HL-60 (cell line): ENCODE measurements at regions not wholly inside any gene's neighbourhood (a gene's known extent, or its start where the extent isn't known, plus 50 kb on each side); places are given as distances from the start of the nearest gene placed in this dataset.

Experiments
- DNase-seq, 2 experiments: peaks; one replicate each; pipeline ENCODE4 v3.0.0-alpha.2; 2010 to 2020; ENCODE audit warnings: low read depth in 1 of 2, low spot score in 1 of 2
- H3K27ac ChIP-seq: fragments of 250-450 bp; sonication (Bioruptor Pico); replicated peaks from 2 replicates; pipeline ENCODE4 v1.5.1; 2020; ENCODE audit warnings: mild to moderate bottlenecking, moderate library complexity
- H3K27me3 ChIP-seq: fragments of 250-450 bp; sonication (Bioruptor Pico); 2 replicates; pipeline ENCODE4 v1.5.1; 2021; ENCODE audit warnings: mild to moderate bottlenecking, moderate library complexity; ENCODE audit not compliant: insufficient read depth, poor library complexity, severe bottlenecking
- H3K4me3 ChIP-seq: replicated peaks from 2 replicates; pipeline ENCODE4 v1.5.1; 2011; ENCODE audit warnings: mild to moderate bottlenecking, control low read depth, low read length; ENCODE audit not compliant: insufficient read depth
- GABPA ChIP-seq: IDR thresholded peaks from 2 replicates; pipeline ENCODE4 v1.6.1; 2012; ENCODE audit warnings: low read depth
- POLR2AphosphoS5 ChIP-seq: IDR thresholded peaks from 2 replicates; pipeline ENCODE4 v1.6.1; 2012; ENCODE audit warnings: low read depth
- SPI1 ChIP-seq: IDR thresholded peaks from 2 replicates; pipeline ENCODE4 v1.6.1; 2012; ENCODE audit warnings: low read depth, mild to moderate bottlenecking, borderline replicate concordance
- TF ChIP-seq, protein P1 (sequence below): IDR thresholded peaks from one replicate; pipeline ENCODE4 v1.5.1; 2011; ENCODE audit warnings: low read length, control low read depth, inconsistent platforms; ENCODE audit not compliant: insufficient read depth
- TF ChIP-seq, protein P2 (sequence below): IDR thresholded peaks from 2 replicates; pipeline ENCODE4 v1.6.1; 2012; ENCODE audit warnings: low read depth; ENCODE audit not compliant: insufficient replicate concordance

GRCh38 chr3:178459038-178459410, 77.2 kb upstream of the KCNMB2 start:
- H3K4me3 ChIP-seq = no peak overlapping the region
- DNase-seq = no peak
- no peak overlapping the region for H3K27ac ChIP-seq
- no peaks in the 10 kb centered on the region for H3K27me3 ChIP-seq
- TF ChIP-seq GABPA (no peak), POLR2AphosphoS5 (no peak), SPI1 (no peak)
- TF ChIP-seq, protein P1, sequence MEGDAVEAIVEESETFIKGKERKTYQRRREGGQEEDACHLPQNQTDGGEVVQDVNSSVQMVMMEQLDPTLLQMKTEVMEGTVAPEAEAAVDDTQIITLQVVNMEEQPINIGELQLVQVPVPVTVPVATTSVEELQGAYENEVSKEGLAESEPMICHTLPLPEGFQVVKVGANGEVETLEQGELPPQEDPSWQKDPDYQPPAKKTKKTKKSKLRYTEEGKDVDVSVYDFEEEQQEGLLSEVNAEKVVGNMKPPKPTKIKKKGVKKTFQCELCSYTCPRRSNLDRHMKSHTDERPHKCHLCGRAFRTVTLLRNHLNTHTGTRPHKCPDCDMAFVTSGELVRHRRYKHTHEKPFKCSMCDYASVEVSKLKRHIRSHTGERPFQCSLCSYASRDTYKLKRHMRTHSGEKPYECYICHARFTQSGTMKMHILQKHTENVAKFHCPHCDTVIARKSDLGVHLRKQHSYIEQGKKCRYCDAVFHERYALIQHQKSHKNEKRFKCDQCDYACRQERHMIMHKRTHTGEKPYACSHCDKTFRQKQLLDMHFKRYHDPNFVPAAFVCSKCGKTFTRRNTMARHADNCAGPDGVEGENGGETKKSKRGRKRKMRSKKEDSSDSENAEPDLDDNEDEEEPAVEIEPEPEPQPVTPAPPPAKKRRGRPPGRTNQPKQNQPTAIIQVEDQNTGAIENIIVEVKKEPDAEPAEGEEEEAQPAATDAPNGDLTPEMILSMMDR = no peak
- TF ChIP-seq, protein P2, sequence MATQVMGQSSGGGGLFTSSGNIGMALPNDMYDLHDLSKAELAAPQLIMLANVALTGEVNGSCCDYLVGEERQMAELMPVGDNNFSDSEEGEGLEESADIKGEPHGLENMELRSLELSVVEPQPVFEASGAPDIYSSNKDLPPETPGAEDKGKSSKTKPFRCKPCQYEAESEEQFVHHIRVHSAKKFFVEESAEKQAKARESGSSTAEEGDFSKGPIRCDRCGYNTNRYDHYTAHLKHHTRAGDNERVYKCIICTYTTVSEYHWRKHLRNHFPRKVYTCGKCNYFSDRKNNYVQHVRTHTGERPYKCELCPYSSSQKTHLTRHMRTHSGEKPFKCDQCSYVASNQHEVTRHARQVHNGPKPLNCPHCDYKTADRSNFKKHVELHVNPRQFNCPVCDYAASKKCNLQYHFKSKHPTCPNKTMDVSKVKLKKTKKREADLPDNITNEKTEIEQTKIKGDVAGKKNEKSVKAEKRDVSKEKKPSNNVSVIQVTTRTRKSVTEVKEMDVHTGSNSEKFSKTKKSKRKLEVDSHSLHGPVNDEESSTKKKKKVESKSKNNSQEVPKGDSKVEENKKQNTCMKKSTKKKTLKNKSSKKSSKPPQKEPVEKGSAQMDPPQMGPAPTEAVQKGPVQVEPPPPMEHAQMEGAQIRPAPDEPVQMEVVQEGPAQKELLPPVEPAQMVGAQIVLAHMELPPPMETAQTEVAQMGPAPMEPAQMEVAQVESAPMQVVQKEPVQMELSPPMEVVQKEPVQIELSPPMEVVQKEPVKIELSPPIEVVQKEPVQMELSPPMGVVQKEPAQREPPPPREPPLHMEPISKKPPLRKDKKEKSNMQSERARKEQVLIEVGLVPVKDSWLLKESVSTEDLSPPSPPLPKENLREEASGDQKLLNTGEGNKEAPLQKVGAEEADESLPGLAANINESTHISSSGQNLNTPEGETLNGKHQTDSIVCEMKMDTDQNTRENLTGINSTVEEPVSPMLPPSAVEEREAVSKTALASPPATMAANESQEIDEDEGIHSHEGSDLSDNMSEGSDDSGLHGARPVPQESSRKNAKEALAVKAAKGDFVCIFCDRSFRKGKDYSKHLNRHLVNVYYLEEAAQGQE = no peak

DNA sequence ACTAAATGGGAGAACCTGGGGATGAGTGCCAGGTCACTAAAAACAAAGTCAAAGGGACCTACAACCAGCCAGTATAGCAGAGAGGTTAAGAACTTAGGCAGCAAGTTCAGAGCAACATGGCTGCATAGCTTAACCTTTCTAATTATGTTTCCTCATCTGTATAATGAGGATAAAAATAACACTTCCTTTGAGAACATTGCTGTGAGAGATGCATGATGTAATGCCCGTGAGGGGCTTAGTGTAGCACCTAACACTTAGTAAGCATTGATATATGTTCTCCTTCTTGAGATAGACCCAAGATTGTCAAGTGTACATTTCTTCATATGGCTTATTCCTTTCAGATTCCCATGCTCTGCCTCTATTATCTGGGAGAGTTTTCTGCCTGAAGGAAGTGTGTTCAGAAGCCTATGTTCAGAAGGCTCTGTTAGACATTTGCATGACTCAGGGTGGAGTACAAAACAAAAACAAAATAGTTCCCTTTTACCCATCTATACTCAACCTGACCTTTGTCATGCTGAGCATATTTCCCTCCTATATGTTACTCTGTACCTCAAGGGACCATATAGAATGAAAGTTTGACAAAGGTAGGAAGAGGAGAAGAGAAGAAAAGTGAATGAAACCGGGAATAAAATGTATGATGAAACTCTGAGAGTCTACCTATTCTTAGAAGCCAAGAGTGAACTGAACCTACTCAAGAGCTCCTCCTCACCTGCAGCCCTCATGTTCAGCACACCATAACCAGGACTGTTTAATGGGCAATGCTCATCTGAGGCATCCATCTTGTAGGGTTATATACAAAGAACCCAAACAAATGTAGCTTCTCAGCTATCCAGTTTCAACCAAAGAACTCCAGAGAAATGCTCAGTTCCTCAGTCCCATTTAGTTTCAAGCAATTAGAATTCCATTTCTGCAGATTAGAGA, 70.7 kb upstream of the KCNMB2 start:
- Histone ChIP-seq H3K27me3 (no peaks in the 10 kb centered on the region), H3K27ac (no peak overlapping the region), H3K4me3 (no peak overlapping the region)
- DNase-seq = no peak
- TF ChIP-seq, protein P1 = no peak
- TF ChIP-seq, protein P2 = no peak
- no peak for TF ChIP-seq SPI1
- TF ChIP-seq POLR2AphosphoS5 = no peak
- no peak for TF ChIP-seq GABPA

DNA sequence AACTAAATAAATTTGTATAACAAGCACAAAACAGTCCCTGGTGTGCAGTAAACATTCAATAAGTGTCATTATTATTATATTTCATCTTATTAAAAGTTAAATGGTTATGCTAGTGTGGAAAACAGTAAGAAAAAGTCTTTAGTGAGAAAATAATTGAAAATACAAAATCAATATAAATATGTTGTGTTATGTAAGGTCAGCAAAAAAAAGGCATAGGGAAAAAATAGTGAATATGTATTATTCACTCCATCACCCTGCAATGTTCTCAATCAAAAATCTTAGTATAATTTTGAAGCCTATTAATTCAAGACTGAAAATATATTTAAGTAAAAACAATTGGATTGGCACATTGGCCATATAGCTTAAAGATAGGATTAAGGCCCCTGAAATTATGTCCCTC, 63.3 kb upstream of the KCNMB2 start:
- TF ChIP-seq, protein P2 = no peak
- Histone ChIP-seq H3K27ac (no peak overlapping the region), H3K27me3 (no peaks in the 10 kb centered on the region), H3K4me3 (no peak overlapping the region)
- no peak for DNase-seq
